Activated naive CD4-positive, alpha-beta T cell treated with anti-CD3 and anti-CD28 coated beads, Interleukin-2, amount 50 U/mL, for 24 hours (primary cell): ENCODE measurements at regions not wholly inside any gene's neighbourhood (a gene's known extent, or its start where the extent isn't known, plus 50 kb on each side); places are given as distances from the start of the nearest gene placed in this dataset.
"Not testable (repeated sequence)": the region's sequence is repeated elsewhere in the genome, so short reads cannot be mapped to it uniquely, and the experiment has no call there.

Source experiments
- H3K27ac Mint-ChIP-seq: one replicate; pipeline ENCODE4 v1.8.0; 2021; ENCODE audit warnings: mild to moderate bottlenecking, mixed read lengths
- H3K27me3 Mint-ChIP-seq: one replicate; pipeline ENCODE4 v1.8.0; 2021; ENCODE audit warnings: mixed read lengths
- H3K36me3 Mint-ChIP-seq: one replicate; pipeline ENCODE4 v1.8.0; 2021; ENCODE audit warnings: mixed read lengths
- H3K4me1 Mint-ChIP-seq: one replicate; pipeline ENCODE4 v1.8.0; 2021; ENCODE audit warnings: mixed read lengths
- H3K4me3 Mint-ChIP-seq: one replicate; pipeline ENCODE4 v1.8.0; 2021; ENCODE audit warnings: mild to moderate bottlenecking, mixed read lengths
- H3K9me3 Mint-ChIP-seq: one replicate; pipeline ENCODE4 v1.8.0; 2021; ENCODE audit warnings: mixed read lengths

GRCh38 chr12:107207931-107208525 is 114.7 kb upstream of the CRY1 start:
- Mint-ChIP-seq H3K27me3 (peaks cover 2% of the 10 kb centered on the region), H3K4me3 (no peak overlapping the region), H3K27ac (no peak overlapping the region), H3K36me3 (no peaks in the 10 kb centered on the region), H3K9me3 (no peaks in the 10 kb centered on the region), H3K4me1 (no peaks in the 10 kb centered on the region)

GRCh38 chr12:107209700-107210099 is 116.4 kb upstream of the CRY1 start:
- not testable (repeated sequence) for H3K9me3 Mint-ChIP-seq

GRCh38 chr12:107214373-107214773 is 121.0 kb upstream of the CRY1 start:
- H3K4me3 Mint-ChIP-seq, H3K27me3 Mint-ChIP-seq, H3K4me1 Mint-ChIP-seq, H3K27ac Mint-ChIP-seq, H3K9me3 Mint-ChIP-seq, H3K36me3 Mint-ChIP-seq: not testable (repeated sequence)

More at GRCh38 chr12:107209700-107210099, 116.4 kb upstream of the CRY1 start:
- not testable (repeated sequence) for H3K36me3 Mint-ChIP-seq, H3K27ac Mint-ChIP-seq, H3K4me1 Mint-ChIP-seq, H3K27me3 Mint-ChIP-seq, H3K4me3 Mint-ChIP-seq

GRCh38 chr12:107216411-107216810 is 123.1 kb upstream of the CRY1 start:
- H3K27me3 Mint-ChIP-seq, H3K9me3 Mint-ChIP-seq, H3K4me1 Mint-ChIP-seq, H3K4me3 Mint-ChIP-seq, H3K36me3 Mint-ChIP-seq, H3K27ac Mint-ChIP-seq: not testable (repeated sequence)

- Mint-ChIP-seq H3K27me3 (peaks cover 9% of the 10 kb centered on the region), H3K9me3 (no peaks in the 10 kb centered on the region), H3K4me1 (no peaks in the 10 kb centered on the region), H3K36me3 (no peaks in the 10 kb centered on the region), H3K27ac (no peak overlapping the region), H3K4me3 (no peak overlapping the region)
Measured at GRCh38 chr12:107219301-107219700, 126.0 kb upstream of the CRY1 start.

GRCh38 chr12:107221913-107222312 is 128.6 kb upstream of the CRY1 start:
- Mint-ChIP-seq H3K27ac (no peak overlapping the region), H3K9me3 (no peaks in the 10 kb centered on the region), H3K36me3 (no peaks in the 10 kb centered on the region), H3K27me3 (peaks cover 9% of the 10 kb centered on the region), H3K4me3 (no peak overlapping the region), H3K4me1 (no peaks in the 10 kb centered on the region)

- H3K36me3 Mint-ChIP-seq: no peaks in the 10 kb centered on the region
- H3K9me3 Mint-ChIP-seq: no peaks in the 10 kb centered on the region
- H3K4me3 Mint-ChIP-seq: no peak overlapping the region
- H3K27ac Mint-ChIP-seq: no peak overlapping the region
- H3K4me1 Mint-ChIP-seq: no peaks in the 10 kb centered on the region
- H3K27me3 Mint-ChIP-seq: peaks cover 6% of the 10 kb centered on the region
Measured at GRCh38 chr12:107223821-107224220, 130.5 kb upstream of the CRY1 start.

- Mint-ChIP-seq H3K27me3 (peaks cover 6% of the 10 kb centered on the region), H3K4me1 (no peaks in the 10 kb centered on the region)
Measured at GRCh38 chr12:107225635-107226034, 132.3 kb upstream of the CRY1 start.

GRCh38 chr12:107226126-107226525 is 132.8 kb upstream of the CRY1 start:
- Mint-ChIP-seq H3K9me3 (no peaks in the 10 kb centered on the region), H3K27ac (no peak overlapping the region), H3K36me3 (no peaks in the 10 kb centered on the region), H3K4me1 (no peaks in the 10 kb centered on the region), H3K27me3 (peaks cover 6% of the 10 kb centered on the region), H3K4me3 (no peak overlapping the region)

More at GRCh38 chr12:107225635-107226034, 132.3 kb upstream of the CRY1 start:
- no peaks in the 10 kb centered on the region for H3K9me3 Mint-ChIP-seq
- H3K4me3 Mint-ChIP-seq: no peak overlapping the region
- no peaks in the 10 kb centered on the region for H3K36me3 Mint-ChIP-seq
- H3K27ac Mint-ChIP-seq: no peak overlapping the region

GRCh38 chr12:107228076-107228475 is 134.7 kb upstream of the CRY1 start:
- Mint-ChIP-seq H3K27ac (no peak overlapping the region), H3K4me1 (no peaks in the 10 kb centered on the region), H3K36me3 (no peaks in the 10 kb centered on the region), H3K27me3 (peaks cover 1% of the 10 kb centered on the region), H3K4me3 (no peak overlapping the region), H3K9me3 (no peaks in the 10 kb centered on the region)

GRCh38 chr12:107229827-107230226 is 136.5 kb upstream of the CRY1 start:
- Mint-ChIP-seq H3K27ac (no peak overlapping the region), H3K9me3 (no peaks in the 10 kb centered on the region), H3K27me3 (no peaks in the 10 kb centered on the region), H3K4me3 (no peak overlapping the region), H3K4me1 (no peaks in the 10 kb centered on the region), H3K36me3 (no peaks in the 10 kb centered on the region)

- H3K36me3 Mint-ChIP-seq: no peaks in the 10 kb centered on the region
- no peaks in the 10 kb centered on the region for H3K27me3 Mint-ChIP-seq
- H3K4me1 Mint-ChIP-seq: peaks cover 3% of the 10 kb centered on the region
- H3K27ac Mint-ChIP-seq: no peak overlapping the region
- no peak overlapping the region for H3K4me3 Mint-ChIP-seq
- H3K9me3 Mint-ChIP-seq: no peaks in the 10 kb centered on the region
Measured at GRCh38 chr12:107231303-107231702, 138.0 kb upstream of the CRY1 start.

GRCh38 chr12:107233551-107233950 is 140.2 kb upstream of the CRY1 start:
- Mint-ChIP-seq H3K9me3 (no peaks in the 10 kb centered on the region), H3K36me3 (no peaks in the 10 kb centered on the region), H3K27me3 (no peaks in the 10 kb centered on the region), H3K4me1 (peaks cover 18% of the 10 kb centered on the region), H3K4me3 (no peak overlapping the region), H3K27ac (no peak overlapping the region)

- H3K27me3 Mint-ChIP-seq: no peaks in the 10 kb centered on the region
- no peak overlapping the region for H3K4me3 Mint-ChIP-seq
- no peaks in the 10 kb centered on the region for H3K9me3 Mint-ChIP-seq
- no peaks in the 10 kb centered on the region for H3K36me3 Mint-ChIP-seq
- H3K27ac Mint-ChIP-seq: no peak overlapping the region
- peaks cover 18% of the 10 kb centered on the region for H3K4me1 Mint-ChIP-seq
Measured at GRCh38 chr12:107235600-107235999, 142.3 kb upstream of the CRY1 start.

GRCh38 chr12:107236824-107237511 is 143.6 kb upstream of the CRY1 start:
- H3K9me3 Mint-ChIP-seq: no peaks in the 10 kb centered on the region
- peaks cover 18% of the 10 kb centered on the region for H3K4me1 Mint-ChIP-seq
- H3K36me3 Mint-ChIP-seq: no peaks in the 10 kb centered on the region
- no peaks in the 10 kb centered on the region for H3K27me3 Mint-ChIP-seq
- no peak overlapping the region for H3K4me3 Mint-ChIP-seq
- H3K27ac Mint-ChIP-seq: no peak overlapping the region

GRCh38 chr12:107238296-107238695 is 144.9 kb upstream of the CRY1 start:
- H3K9me3 Mint-ChIP-seq: no peaks in the 10 kb centered on the region
- H3K4me1 Mint-ChIP-seq: peaks cover 18% of the 10 kb centered on the region
- H3K36me3 Mint-ChIP-seq: no peaks in the 10 kb centered on the region
- H3K27me3 Mint-ChIP-seq: no peaks in the 10 kb centered on the region
- no peak overlapping the region for H3K4me3 Mint-ChIP-seq
- no peak overlapping the region for H3K27ac Mint-ChIP-seq

GRCh38 chr12:107241411-107241810 is 148.1 kb upstream of the CRY1 start:
- no peaks in the 10 kb centered on the region for H3K9me3 Mint-ChIP-seq
- H3K27me3 Mint-ChIP-seq: no peaks in the 10 kb centered on the region
- H3K4me1 Mint-ChIP-seq: peaks cover 14% of the 10 kb centered on the region
- no peaks in the 10 kb centered on the region for H3K36me3 Mint-ChIP-seq
- H3K4me3 Mint-ChIP-seq: no peak overlapping the region
- no peak overlapping the region for H3K27ac Mint-ChIP-seq
